Esophagus squamous epithelium (tissue), 5 donors: ENCODE measurements at regions not wholly inside any gene's neighbourhood (a gene's known extent, or its start where the extent isn't known, plus 50 kb on each side); places are given as distances from the start of the nearest gene placed in this dataset.

Experiments used
- DNase-seq: peaks from one replicate; lab custom pipeline; 2025; lab: John Stamatoyannopoulos, UW
- H3K27ac ChIP-seq, 4 donors: fragments of 200-600 bp; sonication (generic); one replicate each; pipeline ENCODE4 v1.5.1; 2016 to 2019; ENCODE audit warnings: mild to moderate bottlenecking in 1 of 4
- H3K27me3 ChIP-seq, 4 donors: fragments of 200-600 bp; sonication (generic); 1 replicate in 3 of 4; 2 replicates in 1 of 4; pipeline versions ENCODE4 v1.5.1 to v1.6.0; 2017 to 2021; ENCODE audit warnings: antibody characterized with exemption in 1 of 4
- H3K36me3 ChIP-seq, 3 donors: fragments of 200-600 bp; sonication (generic); one replicate each; pipeline ENCODE4 v1.5.1; 2016 to 2019
- H3K4me1 ChIP-seq, 3 donors: fragments of 200-600 bp; sonication (generic); one replicate each; pipeline ENCODE4 v1.5.1; 2017 to 2019
- H3K4me3 ChIP-seq, 4 donors: fragments of 200-600 bp; sonication (generic); 1 replicate in 3 of 4; 2 replicates in 1 of 4; pipeline ENCODE4 v1.5.1; 2016 to 2019; ENCODE audit warnings: mild to moderate bottlenecking in 2 of 4, moderate library complexity in 1 of 4
- H3K9me3 ChIP-seq, 3 donors: fragments of 200-600 bp; sonication (generic); one replicate each; pipeline ENCODE4 v1.5.1; 2016 to 2019
- CTCF ChIP-seq, 6 experiments: fragments of 450-650 bp in 4 of 6; fragments of 200-600 bp in 2 of 6; sonication (generic) in 2 of 6; IDR thresholded peaks; one replicate each; pipeline ENCODE4 v1.5.1; 2016 to 2019; ENCODE audit warnings: antibody characterized with exemption in 6 of 6, mild to moderate bottlenecking in 4 of 6, moderate library complexity in 4 of 6
- POLR2A ChIP-seq, 4 donors: fragments of 450-650 bp; IDR thresholded peaks; one replicate each; pipeline ENCODE4 v1.6.1; 2017; ENCODE audit warnings: antibody characterized with exemption in 4 of 4, mild to moderate bottlenecking in 4 of 4, moderate library complexity in 3 of 4
- WGBS, 2 donors: methylation state at CpG; one replicate each; pipeline ENCODE4 v1.1.5; 2018; 5-methylcytosine and 5-hydroxymethylcytosine counted together
- intact Hi-C: fragments of 100-400 bp; cut with DNase I; formaldehyde crosslinking; loops from one replicate; pipeline ENCODE4 v1.15.0; 2022
- donor health status: DM: yes; HTN: yes; CAD: no.

DNA sequence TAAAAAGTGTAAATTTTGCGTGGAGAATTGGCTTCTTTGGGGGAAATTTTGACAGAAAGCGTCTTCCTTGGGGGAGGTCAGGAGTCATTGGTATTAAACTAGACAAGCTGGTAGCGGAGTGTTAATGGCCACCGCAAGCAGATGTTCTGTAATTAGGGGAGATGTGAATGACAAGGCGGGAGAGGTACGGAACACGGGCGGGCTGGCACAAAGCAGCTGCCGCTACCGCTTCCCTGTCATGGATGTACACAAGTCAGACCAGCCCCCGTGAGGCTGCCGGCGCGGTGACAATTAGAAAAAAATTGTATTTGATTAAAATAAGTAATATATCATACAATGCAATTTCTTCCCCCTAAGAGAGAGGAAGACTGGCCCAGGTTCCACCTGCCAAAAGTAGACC lies 501.6 kb downstream of the VRK1 start:
- intact Hi-C loops = no loop called here
- Histone ChIP-seq H3K4me1 (no peaks in the 10 kb centered on the region), H3K27ac (no peak overlapping the region), H3K4me3 (no peak overlapping the region), H3K27me3 (peaks cover 0 to 50% (median 0%) of the 10 kb centered on the region in 4 donors), H3K36me3 (no peaks in the 10 kb centered on the region), H3K9me3 (no peaks in the 10 kb centered on the region)
- WGBS, 2 donors = 87 to 92% methylated on average over 14 of the region's 14 CpGs
- no peak for TF ChIP-seq CTCF (IDR thresholded peaks at IDR 0.05)
- no peak for TF ChIP-seq POLR2A (IDR thresholded peaks at IDR 0.05)
- DNase-seq = no peak

DNA sequence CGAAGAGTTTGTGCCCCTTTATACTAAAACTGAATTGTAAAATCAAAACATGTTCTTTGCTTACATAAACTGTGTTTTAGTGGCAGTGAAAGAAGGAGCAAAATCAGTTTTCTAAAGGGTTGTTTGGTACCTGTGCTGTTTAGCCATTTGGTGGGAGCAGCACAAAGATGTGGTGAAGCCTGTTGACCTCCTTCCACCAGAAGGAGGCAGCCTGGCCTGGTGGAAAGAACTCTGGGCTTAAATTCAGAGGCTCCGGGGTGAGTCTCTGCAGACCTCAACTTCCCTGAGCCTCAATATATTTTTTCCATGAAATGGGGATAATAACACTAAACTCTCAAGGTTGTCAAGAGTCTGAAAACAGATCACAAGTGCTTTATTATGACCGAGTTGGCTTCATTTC lies 502.5 kb downstream of the VRK1 start:
- whole genome bisulfite sequencing, 2 donors = 70 to 74% methylated on average over 3 of the region's 3 CpGs
- intact Hi-C loops = no loop called here
- Histone ChIP-seq H3K4me3 (no peak overlapping the region), H3K36me3 (no peaks in the 10 kb centered on the region), H3K4me1 (no peaks in the 10 kb centered on the region), H3K27ac (no peak overlapping the region), H3K9me3 (no peaks in the 10 kb centered on the region), H3K27me3 (peaks cover 0 to 43% (median 0%) of the 10 kb centered on the region in 4 donors)
- no peak for DNase-seq
- peak in 2 of 6 experiments; percentile 18 to 39 for TF ChIP-seq CTCF (IDR thresholded peaks at IDR 0.05)
- TF ChIP-seq POLR2A (IDR thresholded peaks at IDR 0.05) = no peak

GRCh38 chr14:97301931-97302559 lies 504.9 kb downstream of the VRK1 start:
- no peak for DNase-seq
- Histone ChIP-seq H3K27ac (no peak overlapping the region), H3K27me3 (peaks cover 0 to 33% (median 0%) of the 10 kb centered on the region in 4 donors), H3K4me1 (peaks cover 0 to 11% (median 2%) of the 10 kb centered on the region in 3 donors), H3K4me3 (no peak overlapping the region), H3K9me3 (no peaks in the 10 kb centered on the region), H3K36me3 (no peaks in the 10 kb centered on the region)
- intact Hi-C loops = no loop called here
- 53 to 54% methylated on average over 4 of the region's 4 CpGs for WGBS, 2 donors
- TF ChIP-seq CTCF (IDR thresholded peaks at IDR 0.05) = no peak
- no peak for TF ChIP-seq POLR2A (IDR thresholded peaks at IDR 0.05)

- Histone ChIP-seq H3K4me1 (peaks cover 0 to 20% (median 9%) of the 10 kb centered on the region in 3 donors), H3K27me3 (no peaks in the 10 kb centered on the region), H3K36me3 (no peaks in the 10 kb centered on the region), H3K27ac (peak overlapping the region in 1 of 4 donors; percentile 11), H3K9me3 (no peaks in the 10 kb centered on the region), H3K4me3 (no peak overlapping the region)
- DNase-seq = no peak
- 19 to 36% methylated on average over 3 of the region's 3 CpGs for WGBS, 2 donors
- no peak for TF ChIP-seq CTCF (IDR thresholded peaks at IDR 0.05)
- TF ChIP-seq POLR2A (IDR thresholded peaks at IDR 0.05) = no peak
- intact Hi-C loops = no loop called here
Measured at GRCh38 chr14:97306133-97306759, 509.1 kb downstream of the VRK1 start.

GRCh38 chr14:97306760-97307246 lies 509.6 kb downstream of the VRK1 start:
- 25 to 27% methylated on average over 4 of the region's 4 CpGs for WGBS, 2 donors
- H3K36me3 ChIP-seq = no peaks in the 10 kb centered on the region
- no peak for DNase-seq
- H3K27ac ChIP-seq = peak overlapping the region in 1 of 4 donors; percentile 42
- H3K4me1 ChIP-seq = peaks cover 0 to 20% (median 9%) of the 10 kb centered on the region in 3 donors
- H3K27me3 ChIP-seq = no peaks in the 10 kb centered on the region
- TF ChIP-seq POLR2A (IDR thresholded peaks at IDR 0.05) (no peak), CTCF (IDR thresholded peaks at IDR 0.05) (no peak)
- H3K4me3 ChIP-seq = no peak overlapping the region
- intact Hi-C loops = no loop called here
- H3K9me3 ChIP-seq = no peaks in the 10 kb centered on the region
